Esophagus muscularis mucosa (tissue), 4 donors: ENCODE measurements at regions not wholly inside any gene's neighbourhood (a gene's known extent, or its start where the extent isn't known, plus 50 kb on each side); places are given as distances from the start of the nearest gene placed in this dataset.

Source experiments
- CTCF ChIP-seq, 3 experiments: fragments of 200-600 bp in 2 of 3; fragments of 450-650 bp in 1 of 3; sonication (generic) in 2 of 3; IDR thresholded peaks; one replicate each; pipeline ENCODE4 v1.5.1; 2017 to 2019; ENCODE audit warnings: antibody characterized with exemption in 3 of 3, mild to moderate bottlenecking in 2 of 3, moderate library complexity in 1 of 3
- EP300 ChIP-seq: sonication (generic); formaldehyde crosslinking; IDR thresholded peaks from one replicate; pipeline ENCODE4 v1.6.1; 2017; ENCODE audit warnings: antibody characterized with exemption
- POLR2A ChIP-seq: fragments of 450-650 bp; IDR thresholded peaks from one replicate; pipeline ENCODE4 v1.6.1; 2017; ENCODE audit warnings: antibody characterized with exemption, moderate library complexity, mild to moderate bottlenecking, low read depth
- POLR2AphosphoS5 ChIP-seq, 2 donors: sonication (generic); formaldehyde crosslinking; IDR thresholded peaks; one replicate each; pipeline ENCODE4 v1.6.1; 2017; ENCODE audit warnings: antibody characterized with exemption in 2 of 2

- no peak for TF ChIP-seq EP300
- TF ChIP-seq POLR2AphosphoS5 (IDR thresholded peaks at IDR 0.05) = no peak
- no peak for TF ChIP-seq POLR2A
- no peak for TF ChIP-seq CTCF (IDR thresholded peaks at IDR 0.05)
These were observed 212.7 kb upstream of the PIK3R1 start for GRCh38 chr5:68002836-68003235.
